HG02870 (cell line): ENCODE measurements at regions not wholly inside any gene's neighbourhood (a gene's known extent, or its start where the extent isn't known, plus 50 kb on each side); places are given as distances from the start of the nearest gene placed in this dataset.
"Not testable (repeated sequence)": the region's sequence is repeated elsewhere in the genome, so short reads cannot be mapped to it uniquely, and the experiment has no call there.

Source experiments
- ATAC-seq: cut with Tn5 transposase; IDR thresholded peaks from one replicate; pipeline ENCODE4 v1.9.1; 2021; ENCODE audit warnings: mild to moderate bottlenecking, moderate library complexity; ENCODE audit not compliant: unreplicated experiment

DNA sequence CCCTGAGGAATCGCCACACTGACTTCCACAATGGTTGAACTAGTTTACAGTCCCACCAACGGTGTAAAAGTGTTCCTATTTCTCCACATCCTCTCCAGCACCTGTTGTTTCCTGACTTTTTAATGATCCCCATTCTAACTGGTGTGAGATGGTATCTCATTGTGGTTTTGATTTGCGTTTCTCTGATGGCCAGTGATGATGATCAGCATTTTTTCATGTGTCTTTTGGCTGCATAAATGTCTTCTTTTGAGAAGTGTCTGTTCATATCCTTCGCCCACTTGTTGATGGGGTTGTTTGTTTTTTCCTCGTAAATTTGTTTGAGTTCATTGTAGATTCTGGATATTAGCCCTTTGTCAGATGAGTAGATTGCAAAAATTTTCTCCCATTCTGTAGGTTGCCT lies 223.5 kb downstream of the MAF start:
- ATAC-seq: not testable (repeated sequence)

DNA sequence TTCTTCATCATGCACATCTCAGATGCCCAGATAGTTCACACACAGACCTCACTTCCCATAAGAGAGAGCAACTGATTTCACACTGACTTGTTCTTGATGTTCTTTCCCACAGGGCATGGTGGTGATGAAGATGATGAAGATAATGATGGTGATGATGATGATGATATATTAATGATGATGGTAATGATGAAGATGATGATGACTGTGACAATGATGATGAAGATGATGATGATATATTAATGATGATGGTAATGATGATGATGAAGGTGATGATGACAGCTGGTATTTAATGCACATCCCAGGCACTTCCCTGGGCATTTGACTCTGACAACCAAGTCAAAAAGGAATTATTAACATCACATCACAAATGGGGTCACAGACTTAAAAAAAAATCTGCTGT lies 225.2 kb downstream of the MAF start:
- ATAC-seq: no peak

DNA sequence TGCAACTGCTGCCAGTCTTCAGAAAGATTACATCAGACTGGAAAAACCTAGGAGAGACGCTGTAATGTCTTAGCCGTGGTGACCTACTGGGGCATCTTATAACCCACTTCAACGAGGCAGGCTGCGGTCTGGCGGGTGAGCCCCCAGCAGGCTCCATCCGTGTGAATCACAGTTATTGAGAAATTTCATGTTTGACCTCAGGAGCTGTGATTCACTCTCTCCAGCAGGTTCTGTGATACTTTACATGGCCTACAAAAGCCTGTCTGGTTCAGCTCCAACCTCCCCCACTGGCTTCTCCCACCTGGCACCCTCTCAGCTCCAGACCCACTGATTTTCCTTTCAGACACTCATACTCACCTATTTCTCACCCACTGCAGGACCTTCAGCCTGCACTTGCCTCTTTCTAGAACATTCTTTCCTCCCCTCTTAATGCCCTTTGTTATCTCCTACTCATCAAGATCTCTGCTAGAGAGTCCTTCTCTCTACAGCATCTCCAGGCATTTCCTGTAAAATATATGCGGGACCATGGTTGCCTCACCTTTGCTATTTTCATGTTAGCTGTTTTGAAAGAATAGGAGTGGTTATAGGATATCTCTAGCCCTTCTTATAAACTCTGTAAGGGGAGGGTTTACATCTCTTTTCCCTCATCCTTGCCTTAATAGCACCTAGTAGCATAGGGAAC lies 227.9 kb downstream of the MAF start:
- no peak for ATAC-seq

DNA sequence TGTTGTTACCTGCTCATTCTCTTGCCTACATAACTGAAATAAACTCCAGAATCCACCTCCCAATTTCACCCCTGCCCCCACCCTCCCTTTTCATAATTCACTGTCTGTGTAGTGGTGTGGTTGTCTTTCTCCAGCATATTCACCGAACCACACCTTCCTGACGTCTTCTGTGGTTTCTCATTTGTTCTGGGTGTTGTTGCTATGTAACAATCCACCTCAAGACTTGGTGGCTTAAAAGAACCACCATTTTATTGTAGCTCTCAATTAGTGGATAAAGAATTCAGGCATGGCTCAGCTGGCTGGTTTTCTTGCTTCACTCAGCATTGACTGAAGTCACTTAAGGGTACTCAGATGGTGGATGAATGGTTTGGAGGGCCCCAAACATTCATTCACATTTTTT lies 229.8 kb downstream of the MAF start:
- ATAC-seq: no peak

DNA sequence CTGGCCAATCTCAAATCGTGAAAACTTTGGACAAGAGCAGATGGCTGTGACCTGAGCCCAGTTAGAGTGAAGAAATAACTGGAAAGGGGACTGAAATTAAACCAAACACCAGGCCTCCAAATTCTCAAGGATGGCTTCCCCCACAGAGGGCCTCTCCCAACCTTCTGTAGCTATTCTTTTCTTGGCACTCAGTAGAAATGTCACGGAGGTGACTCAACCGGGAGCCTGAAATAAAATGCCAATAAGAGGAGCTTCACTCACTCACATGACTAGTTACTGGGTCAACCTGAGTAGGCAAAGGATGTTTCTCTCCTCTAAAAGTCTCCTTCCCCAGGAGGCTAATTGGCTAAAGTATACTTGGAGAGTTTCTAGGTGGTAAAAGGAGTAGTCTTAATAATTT lies 230.7 kb downstream of the MAF start:
- ATAC-seq: no peak

DNA sequence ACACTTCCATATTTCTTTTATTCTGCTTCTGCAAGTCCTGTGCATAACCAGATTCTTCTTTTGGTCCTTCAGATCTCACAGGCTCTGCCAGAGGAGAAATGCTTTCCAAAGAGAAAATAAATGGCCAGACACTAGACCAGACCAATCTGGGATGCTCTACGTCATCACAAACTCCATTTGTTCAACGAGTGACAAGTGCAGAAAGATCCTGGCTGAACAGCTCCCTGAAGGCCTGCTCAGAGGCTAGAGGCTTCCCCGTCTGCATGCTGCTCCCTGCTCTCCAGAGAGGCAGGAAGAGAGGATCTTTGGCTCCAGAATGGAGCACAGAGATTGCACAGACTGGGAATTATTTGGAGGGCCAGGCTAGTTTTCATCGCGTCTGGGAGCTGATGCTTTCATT lies 232.7 kb downstream of the MAF start:
- ATAC-seq: no peak

DNA sequence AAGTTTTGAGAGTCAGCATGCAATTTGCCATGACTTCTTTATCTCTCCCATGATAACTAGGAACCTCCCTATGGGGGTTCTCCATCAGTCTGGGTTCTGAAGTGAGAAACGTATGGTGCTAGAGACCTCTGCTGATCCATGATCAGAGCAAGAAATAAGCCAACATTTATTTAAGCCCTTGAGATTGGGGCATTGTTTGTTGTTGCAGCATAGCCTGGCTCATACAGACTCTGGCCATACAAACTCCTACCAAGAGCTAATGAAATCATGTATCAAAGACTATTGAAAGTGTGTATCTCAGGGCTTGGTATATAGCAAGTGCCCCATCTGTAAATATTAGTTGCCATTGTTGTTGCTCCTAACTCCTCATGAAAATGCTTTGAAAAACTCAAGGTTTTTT lies 233.9 kb downstream of the MAF start:
- no peak for ATAC-seq

DNA sequence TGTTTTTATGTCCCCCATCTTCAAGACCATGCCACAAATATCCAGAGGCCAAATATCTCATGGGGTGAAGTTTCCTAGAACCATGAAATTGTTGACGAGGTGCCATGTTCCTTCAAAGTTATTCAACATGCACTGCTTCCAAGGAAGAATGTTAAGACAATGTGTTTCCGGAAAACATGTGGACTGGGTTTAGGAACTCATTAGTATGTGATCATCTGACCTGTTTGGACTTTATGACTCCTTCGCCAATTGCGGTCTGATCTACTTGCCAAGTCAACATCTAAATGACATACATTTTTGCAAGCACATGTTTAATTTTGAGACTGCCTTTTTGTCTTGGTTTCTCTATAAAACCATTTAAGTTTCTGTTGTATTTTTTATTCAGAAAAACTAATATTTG lies 234.8 kb downstream of the MAF start:
- ATAC-seq: no peak

DNA sequence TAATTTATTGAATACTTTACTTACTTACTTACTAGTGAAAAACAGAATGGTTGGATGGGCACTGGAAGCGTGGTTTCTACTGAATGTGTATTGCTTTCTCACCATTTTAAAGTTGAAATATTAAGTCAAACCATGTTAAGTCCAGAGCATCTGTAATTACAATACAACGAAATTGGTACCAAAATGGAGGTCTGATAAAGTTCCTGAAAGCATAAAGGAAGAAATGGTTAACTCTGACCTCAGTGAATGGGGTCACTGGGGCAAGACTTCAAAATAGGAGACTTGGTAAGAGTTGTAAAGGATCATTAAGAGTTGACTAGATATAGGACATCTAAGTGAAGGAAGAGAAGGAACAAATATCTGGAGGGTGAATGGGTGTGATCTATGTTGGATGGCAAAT lies 237.1 kb downstream of the MAF start:
- no peak for ATAC-seq

DNA sequence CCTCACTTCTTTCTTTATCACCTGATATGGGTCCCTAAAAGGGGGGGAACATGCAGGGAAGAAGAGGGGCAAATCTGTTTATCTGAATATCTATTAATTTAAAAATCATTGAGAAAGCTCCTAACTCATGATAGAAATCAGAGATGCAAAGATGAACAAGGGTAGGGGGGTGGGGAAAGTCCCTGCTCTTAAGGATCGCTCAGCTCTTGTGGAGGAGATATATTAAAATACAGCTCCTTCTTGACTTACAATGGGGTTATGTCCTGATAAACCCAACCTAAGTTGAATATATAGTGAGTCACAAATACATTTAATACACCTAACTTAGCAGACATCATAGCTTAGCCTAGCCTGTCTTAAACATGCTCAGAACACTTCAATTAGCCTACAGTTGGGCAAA lies 237.5 kb downstream of the MAF start:
- ATAC-seq: no peak

DNA sequence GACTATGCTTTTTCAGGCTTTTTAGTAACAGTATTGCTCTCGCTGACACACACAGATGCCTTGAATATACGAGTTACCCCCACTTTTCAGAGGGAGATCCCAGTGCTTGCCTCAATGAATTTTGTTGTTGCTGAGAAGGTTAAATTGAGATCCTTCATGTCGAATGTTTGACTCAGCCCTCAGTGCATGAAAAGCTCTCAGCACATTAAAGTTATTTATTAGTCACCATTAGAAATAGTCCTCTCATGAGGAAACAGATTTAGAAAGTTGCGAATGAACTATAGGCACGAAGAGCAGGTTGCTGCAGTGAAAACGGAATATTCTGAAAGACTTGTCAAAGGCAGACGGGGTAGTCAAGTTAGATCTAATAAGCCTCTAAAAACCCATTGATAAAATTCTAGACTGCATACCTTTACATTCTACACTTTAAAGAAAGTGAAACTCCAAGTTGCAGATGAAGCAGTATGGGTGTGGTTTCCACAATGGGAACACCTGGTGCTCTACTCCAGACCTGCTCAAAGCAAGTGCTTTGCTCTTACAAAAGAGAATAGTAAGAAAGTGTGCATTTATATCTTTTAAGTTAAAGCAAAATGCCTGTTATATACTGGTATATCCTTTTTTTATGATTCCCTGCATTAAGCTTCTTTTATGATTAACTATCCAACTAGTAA lies 238.1 kb downstream of the MAF start:
- ATAC-seq: no peak

DNA sequence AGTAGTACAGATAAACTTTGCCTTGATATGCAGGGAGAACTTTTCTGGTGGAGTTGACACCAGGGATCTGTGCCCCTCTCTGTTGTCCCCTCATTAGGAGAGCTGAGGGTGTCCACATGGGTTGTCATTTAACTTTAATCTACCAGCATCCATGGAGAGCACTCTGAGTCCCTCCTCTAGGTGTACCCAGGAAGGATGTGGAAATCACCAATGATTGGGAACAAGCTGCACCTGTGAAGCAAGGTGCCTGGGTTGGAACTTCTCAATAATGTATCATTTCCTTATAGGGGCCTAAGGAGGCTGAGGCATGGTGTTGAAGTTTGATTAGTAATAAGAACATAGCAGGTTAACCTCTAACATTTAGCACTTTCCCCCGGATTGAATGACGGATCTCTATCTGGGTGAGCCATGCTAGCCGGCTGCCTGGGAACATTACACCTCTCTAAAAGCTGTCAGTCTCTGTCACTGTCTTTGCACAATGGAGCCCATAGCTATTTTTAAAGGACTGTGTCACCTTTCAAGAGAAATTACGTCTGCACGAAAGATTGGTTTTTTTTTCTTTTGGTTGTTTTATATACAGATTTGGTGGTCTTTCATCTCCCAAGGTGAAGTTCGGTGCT lies 239.3 kb downstream of the MAF start:
- no peak for ATAC-seq

DNA sequence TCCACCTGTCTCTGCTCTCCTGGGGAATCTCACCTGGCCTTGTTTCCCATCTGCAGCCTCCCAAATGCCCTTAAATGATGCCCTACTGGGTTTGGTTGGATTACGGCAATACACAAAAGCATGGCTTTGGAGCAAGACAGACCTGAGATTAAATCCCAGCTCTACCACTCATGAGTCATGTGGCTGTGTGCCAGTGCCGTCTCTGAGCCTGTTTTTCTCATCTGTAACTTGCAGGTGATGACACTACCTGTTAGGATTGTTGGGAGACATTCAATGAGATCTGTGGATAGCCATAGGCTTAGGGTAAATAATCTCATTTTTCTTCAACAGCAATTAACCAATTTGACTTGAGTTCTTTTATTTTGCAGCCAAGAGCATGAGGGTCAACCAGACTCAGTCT lies 240.3 kb downstream of the MAF start:
- ATAC-seq: no peak

DNA sequence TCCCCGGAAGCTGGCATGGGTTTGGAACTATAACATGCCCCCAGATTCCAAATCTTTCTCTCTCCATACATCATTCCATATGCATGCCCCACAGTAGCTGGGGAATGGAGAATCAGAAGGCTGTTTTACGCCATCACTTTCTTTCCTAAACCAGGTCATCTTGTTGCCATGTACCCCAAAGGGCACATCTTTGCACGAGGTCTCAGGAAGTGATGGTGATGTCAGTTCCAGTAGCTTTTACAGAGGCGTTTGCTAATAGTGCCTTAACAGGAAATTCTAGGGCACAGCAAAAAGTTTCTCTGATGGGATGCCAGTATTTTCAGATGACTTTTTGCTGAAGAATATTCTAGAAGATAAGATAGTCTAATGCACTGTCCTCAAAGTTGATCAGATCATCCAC lies 241.5 kb downstream of the MAF start:
- no peak for ATAC-seq

DNA sequence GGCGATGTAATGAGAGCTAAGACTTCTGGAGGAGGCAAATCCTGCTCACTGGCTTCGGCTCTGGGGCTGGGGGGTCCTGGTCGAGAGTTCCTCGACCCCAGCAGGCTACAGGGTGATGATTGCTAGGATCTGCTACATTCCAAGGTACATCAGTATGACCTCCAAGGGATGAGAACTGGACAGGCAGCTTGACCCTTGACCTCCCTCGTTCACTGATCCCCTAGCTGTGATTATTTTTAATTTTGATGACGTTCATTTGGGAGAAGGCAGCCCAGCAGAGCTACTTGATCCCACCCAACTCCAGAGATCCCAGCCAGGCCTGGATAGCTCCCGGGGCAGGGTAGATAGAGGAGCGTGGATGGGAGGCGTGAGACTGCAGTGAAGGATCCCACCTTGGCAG lies 242.3 kb downstream of the MAF start:
- no peak for ATAC-seq

DNA sequence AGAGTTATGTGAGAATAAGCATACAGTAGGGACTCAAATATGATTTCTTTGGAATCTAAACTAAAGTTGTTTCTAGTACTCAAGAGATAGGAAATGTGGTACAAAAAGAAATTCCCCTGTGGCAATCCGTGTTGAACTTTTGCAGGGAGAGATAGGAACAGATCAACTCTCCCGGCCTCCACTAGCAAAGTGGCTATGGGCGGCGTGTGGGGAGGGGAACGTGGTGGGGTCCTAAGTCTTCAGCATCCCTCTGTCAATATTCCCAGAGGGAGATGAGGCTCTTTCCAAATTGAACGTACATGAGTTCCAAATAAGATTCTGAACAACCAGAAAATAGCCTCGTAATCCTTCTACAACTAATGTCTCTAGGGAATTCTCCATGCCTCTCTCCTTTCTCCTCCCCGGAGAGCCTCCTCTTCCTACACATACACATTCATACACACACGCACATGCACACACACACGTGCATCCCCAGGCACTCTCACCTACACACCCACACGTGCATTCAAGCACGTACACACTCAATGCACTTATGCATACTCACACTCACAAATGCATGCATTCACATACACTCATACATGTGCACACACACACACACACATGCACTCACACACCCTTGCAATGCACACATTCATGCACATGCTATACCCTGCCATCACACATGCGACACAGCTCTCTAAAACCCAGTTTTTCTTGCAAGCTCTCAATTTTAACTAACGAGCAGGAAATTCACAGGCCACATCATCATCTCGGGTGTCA lies 244.8 kb downstream of the MAF start:
- ATAC-seq: no peak

DNA sequence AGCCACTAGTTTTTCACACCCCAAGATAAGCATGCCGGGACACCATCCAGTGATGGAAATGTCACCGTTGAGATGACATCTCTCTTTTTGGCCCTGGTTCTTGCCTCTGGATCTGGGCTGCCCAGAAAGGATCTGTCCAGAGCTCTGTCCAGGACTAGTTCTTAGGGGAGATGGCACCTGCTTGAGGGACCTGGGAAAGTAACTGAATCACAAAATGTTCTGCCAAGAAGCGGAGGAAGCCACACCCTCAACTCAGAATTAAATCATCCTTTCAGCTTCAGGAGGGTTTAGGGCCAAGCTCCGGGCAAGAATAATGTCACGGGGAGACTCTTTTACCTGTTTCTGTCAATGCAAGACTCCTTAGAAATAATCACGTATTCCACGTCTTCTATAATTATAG lies 248.6 kb downstream of the MAF start:
- ATAC-seq: no peak

DNA sequence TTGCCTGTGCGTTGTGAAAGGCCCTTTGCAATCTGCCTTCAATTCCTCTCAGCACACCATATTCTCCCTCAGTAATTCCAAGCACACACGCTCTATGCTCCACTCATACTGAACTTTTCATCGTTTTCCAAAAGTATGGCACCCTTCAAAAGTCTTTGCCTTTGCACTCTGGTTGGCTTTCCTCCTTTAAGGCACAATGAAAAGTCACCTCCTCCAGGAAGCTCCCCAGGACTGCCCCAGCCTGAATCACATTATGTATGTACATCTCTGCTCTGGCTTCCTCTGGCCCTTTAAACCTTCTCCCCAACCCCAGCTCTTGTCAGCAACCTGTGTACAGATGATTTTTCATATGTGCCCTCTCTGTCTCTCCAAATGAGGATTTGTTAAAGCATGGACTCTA lies 250.7 kb downstream of the MAF start:
- ATAC-seq: no peak

DNA sequence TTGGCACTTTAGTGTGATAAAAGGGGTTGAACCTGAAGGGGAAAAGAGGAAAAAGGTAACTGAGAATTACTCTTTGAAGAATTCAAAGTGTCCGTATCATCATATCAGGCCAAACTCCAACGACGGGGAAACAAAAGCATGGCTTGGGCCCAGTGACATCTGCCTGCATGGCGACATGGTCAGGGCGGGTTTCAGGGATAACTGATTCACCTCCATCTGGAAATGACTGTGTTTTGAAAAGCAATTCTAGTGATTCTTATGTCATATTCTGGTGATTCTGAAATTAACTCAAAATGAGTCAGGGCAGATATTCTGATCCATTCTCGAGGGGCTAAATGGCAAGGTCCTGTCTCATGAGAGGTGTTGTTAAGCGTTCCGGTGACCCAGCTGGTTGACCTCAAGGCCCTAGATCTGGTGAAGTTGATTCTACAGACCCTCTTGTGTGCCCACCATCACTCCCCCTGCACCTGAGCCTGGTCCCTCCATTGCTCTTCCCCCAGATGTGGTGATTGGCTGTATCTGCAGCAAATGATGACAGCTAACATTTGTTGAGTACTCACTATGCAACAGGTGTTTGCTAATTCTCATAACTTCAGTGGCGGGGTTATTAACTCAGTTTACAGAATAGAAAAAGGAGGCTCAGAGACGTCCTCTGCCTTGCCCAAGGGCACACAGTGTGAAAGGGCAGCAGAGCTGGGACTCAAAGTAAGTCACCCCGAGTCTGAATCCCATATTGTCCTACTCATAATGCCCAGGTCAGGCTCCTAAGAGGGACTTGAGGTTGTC lies 251.8 kb downstream of the MAF start:
- no peak for ATAC-seq

DNA sequence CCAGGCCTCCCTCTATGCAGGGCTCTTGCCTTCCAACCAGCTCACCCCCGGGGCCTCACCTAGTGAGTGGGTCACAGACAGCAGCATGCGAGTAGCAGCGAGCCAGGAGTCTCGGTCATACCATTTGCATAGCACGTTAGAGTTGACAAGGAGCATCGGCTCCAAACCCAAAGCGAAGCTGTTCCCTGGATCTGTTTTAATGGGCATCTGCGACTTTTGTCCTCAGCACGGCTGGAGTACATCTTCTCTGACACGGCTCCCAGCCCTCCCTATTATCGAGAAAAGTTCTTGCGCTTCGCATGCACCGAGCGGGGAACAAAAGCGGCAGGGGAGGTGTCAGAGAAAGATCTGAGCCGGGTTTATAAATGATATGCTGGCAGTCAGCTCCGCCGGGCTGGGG lies 253.3 kb downstream of the MAF start:
- ATAC-seq: no peak

DNA sequence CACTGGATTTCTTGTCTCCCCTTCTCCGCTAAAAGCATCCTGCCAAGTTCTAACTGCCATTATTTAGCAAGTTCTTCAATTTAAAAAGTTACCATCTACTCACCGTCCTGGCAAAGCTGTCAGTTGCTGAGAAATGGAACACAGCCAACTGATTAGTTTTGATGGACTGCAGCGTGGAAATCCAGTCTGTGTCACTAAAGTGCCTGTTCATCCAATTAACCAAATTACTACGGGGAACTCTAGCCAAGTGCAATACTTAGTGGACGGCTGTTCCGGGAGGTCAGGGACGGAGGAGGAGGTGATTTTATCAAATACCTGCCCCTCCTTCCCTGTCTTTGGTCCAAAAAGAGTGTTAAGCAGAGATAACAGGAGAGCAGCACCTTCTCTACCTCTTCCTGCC lies 260.7 kb downstream of the MAF start:
- ATAC-seq: no peak
